Tibial nerve (tissue), 4 donors: ENCODE measurements at regions not wholly inside any gene's neighbourhood (a gene's known extent, or its start where the extent isn't known, plus 50 kb on each side); places are given as distances from the start of the nearest gene placed in this dataset.

Source experiments
- DNase-seq, 2 donors: peaks; one replicate each; pipeline ENCODE4 v3.0.0-alpha.2; 2019; ENCODE audit warnings: low spot score in 2 of 2
- H3K27ac ChIP-seq, 4 donors: fragments of 200-600 bp; sonication (generic) in 3 of 4; one replicate each; pipeline ENCODE4 v1.5.1; 2017 to 2019; ENCODE audit warnings: mild to moderate bottlenecking in 1 of 4
- H3K27me3 ChIP-seq, 2 donors: fragments of 200-600 bp; sonication (generic) in 1 of 2; one replicate each; pipeline versions ENCODE4 v1.5.1 to v1.6.0; 2017 to 2019
- H3K36me3 ChIP-seq, 3 donors: fragments of 200-600 bp; sonication (generic); one replicate each; pipeline ENCODE4 v1.5.1; 2018 to 2019
- H3K4me1 ChIP-seq, 4 donors: fragments of 200-600 bp; sonication (generic) in 3 of 4; one replicate each; pipeline ENCODE4 v1.5.1; 2017 to 2019
- H3K4me3 ChIP-seq, 4 donors: fragments of 200-600 bp; sonication (generic) in 3 of 4; one replicate each; pipeline ENCODE4 v1.5.1; 2017 to 2019; ENCODE audit warnings: mild to moderate bottlenecking in 1 of 4, moderate library complexity in 1 of 4
- H3K9me3 ChIP-seq, 4 donors: fragments of 200-600 bp; sonication (generic) in 3 of 4; one replicate each; pipeline ENCODE4 v1.5.1; 2017 to 2019
- EP300 ChIP-seq, 2 donors: sonication (generic); formaldehyde crosslinking; IDR thresholded peaks; one replicate each; pipeline ENCODE4 v1.6.1; 2017; ENCODE audit warnings: antibody characterized with exemption in 2 of 2, mild to moderate bottlenecking in 1 of 2
- POLR2A ChIP-seq, 2 donors: fragments of 450-650 bp; IDR thresholded peaks; one replicate each; pipeline ENCODE4 v1.6.1; 2017; ENCODE audit warnings: antibody characterized with exemption in 2 of 2, mild to moderate bottlenecking in 2 of 2, moderate library complexity in 2 of 2
- WGBS, 2 donors: methylation state at CpG; one replicate each; pipeline ENCODE4 v1.1.5; 2018; 5-methylcytosine and 5-hydroxymethylcytosine counted together
- TF ChIP-seq, protein P1 (sequence below), 5 experiments: fragments of 200-600 bp in 3 of 5; fragments of 450-650 bp in 2 of 5; sonication (generic) in 3 of 5; IDR thresholded peaks; one replicate each; pipeline ENCODE4 v1.5.1; 2016 to 2019; ENCODE audit warnings: antibody characterized with exemption in 5 of 5, mild to moderate bottlenecking in 3 of 5, moderate library complexity in 2 of 5

DNA sequence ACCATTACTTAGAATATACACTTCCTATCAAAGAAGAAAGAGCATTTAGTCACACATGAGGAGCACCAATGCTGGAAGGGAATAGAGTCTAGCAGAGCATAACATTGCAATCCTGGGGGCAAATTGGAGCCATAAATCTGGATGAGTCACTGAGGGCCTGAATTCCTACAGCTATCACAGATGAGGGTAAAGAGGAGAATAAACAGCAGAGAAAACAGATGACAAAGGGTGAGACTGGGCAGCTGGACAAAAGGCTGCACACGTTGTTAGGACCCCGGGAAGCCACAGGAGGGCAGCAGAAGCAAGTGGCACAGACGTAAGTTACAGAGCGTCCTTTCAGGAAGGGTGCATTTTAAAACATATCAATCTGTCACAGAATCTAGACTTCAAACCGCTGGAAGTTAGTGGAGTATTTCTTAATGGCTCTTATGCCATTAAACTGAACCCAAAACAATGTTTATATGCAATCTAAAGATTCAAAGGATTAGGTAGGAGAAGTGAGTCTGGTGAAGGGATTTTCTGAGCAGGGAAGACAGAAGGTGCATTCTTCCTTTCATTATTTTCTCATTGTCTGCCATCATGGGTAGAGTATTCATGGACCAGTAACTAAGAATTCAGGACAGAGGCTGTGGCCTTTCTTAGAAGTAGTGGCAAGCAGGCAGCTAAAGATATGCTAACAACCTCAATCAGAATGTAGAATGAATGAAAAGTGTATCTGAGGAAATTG lies 159.8 kb upstream of the DAAM1 start:
- no peaks in the 10 kb centered on the region for H3K9me3 ChIP-seq
- no peaks in the 10 kb centered on the region for H3K27me3 ChIP-seq
- peak in 1 of 2 donors; percentile 30 for DNase-seq
- H3K4me3 ChIP-seq: no peak overlapping the region
- TF ChIP-seq, protein P1, sequence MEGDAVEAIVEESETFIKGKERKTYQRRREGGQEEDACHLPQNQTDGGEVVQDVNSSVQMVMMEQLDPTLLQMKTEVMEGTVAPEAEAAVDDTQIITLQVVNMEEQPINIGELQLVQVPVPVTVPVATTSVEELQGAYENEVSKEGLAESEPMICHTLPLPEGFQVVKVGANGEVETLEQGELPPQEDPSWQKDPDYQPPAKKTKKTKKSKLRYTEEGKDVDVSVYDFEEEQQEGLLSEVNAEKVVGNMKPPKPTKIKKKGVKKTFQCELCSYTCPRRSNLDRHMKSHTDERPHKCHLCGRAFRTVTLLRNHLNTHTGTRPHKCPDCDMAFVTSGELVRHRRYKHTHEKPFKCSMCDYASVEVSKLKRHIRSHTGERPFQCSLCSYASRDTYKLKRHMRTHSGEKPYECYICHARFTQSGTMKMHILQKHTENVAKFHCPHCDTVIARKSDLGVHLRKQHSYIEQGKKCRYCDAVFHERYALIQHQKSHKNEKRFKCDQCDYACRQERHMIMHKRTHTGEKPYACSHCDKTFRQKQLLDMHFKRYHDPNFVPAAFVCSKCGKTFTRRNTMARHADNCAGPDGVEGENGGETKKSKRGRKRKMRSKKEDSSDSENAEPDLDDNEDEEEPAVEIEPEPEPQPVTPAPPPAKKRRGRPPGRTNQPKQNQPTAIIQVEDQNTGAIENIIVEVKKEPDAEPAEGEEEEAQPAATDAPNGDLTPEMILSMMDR (IDR thresholded peaks at IDR 0.05): peak; percentile 47 to 73 (median 61)
- no peak for TF ChIP-seq EP300 (IDR thresholded peaks at IDR 0.05)
- H3K27ac ChIP-seq: no peak overlapping the region
- WGBS, 2 donors: 1 to 2% methylated on average over 5 of the region's 5 CpGs
- peaks cover 0 to 9% (median 3%) of the 10 kb centered on the region in 4 donors for H3K4me1 ChIP-seq
- H3K36me3 ChIP-seq: no peaks in the 10 kb centered on the region

DNA sequence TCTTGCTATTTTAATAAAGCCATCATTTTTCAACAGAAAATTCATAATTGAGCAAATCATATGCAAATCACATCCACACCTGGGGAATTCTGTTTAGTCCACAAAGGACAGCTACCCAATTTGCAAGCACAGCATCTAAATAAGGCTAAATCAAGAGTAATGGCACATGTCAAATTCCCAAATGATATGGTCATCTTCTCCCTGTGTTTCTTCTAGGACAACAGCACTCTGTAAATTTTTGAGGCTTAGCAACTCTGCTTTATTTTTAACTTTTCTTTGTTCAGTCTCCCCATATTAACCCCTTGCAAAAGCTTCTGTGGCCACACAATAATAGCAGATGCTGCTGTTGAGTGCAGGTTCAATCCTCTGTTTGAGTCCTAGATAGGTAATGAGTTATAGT lies 155.6 kb upstream of the DAAM1 start:
- DNase-seq: no peak
- Histone ChIP-seq H3K4me1 (peaks cover 0 to 9% (median 3%) of the 10 kb centered on the region in 4 donors), H3K4me3 (no peak overlapping the region), H3K9me3 (no peaks in the 10 kb centered on the region), H3K27me3 (no peaks in the 10 kb centered on the region), H3K36me3 (no peaks in the 10 kb centered on the region), H3K27ac (no peak overlapping the region)
- no peak for TF ChIP-seq POLR2A (IDR thresholded peaks at IDR 0.05)
- no peak for TF ChIP-seq EP300 (IDR thresholded peaks at IDR 0.05)
- TF ChIP-seq, protein P1 (IDR thresholded peaks at IDR 0.05): no peak

DNA sequence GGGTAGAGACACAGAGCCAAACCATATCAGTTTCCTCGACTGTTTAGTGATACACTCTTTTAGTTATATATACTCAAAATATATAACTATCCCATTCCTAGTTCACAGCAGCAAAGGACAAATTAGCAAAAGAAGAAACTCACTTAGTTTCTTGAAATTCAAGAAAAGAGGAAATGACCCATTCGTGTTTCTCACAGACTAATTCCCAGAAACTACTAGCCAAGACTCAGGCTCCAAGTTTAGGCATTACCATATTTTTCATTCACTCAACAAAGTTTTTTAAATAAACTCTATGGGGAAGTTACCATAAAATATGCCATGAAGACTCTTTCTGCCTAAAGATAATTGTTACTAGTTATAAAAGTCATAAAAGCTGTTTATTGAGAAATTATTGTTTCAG lies 152.3 kb upstream of the DAAM1 start:
- H3K9me3 ChIP-seq: no peaks in the 10 kb centered on the region
- no peak overlapping the region for H3K4me3 ChIP-seq
- TF ChIP-seq, protein P1 (IDR thresholded peaks at IDR 0.05): no peak
- TF ChIP-seq POLR2A (IDR thresholded peaks at IDR 0.05): no peak
- no peak for TF ChIP-seq EP300 (IDR thresholded peaks at IDR 0.05)
- WGBS, 2 donors: 80 to 91% methylated on average over 2 of the region's 2 CpGs
- H3K27me3 ChIP-seq: no peaks in the 10 kb centered on the region
- no peak overlapping the region for H3K27ac ChIP-seq
- no peaks in the 10 kb centered on the region for H3K4me1 ChIP-seq
- no peak for DNase-seq
- no peaks in the 10 kb centered on the region for H3K36me3 ChIP-seq

DNA sequence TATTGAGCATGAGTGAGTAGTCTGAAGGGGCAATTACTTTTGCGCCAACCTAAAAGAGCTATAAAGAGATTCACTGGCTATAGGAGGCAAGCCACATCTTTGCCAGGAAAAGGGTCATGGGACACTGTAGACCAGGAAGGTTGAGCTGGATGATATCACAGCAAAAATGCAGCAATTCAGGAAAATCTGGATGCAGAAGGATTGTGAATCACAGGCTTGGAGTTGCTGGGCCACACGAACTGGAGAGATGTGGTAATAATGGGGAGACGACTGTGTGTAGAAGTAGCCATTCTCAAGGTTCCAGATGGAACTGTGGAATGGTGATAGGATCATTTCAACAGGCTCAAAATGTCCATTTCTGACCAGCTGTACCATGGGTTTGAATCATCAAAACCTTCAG lies 151.4 kb upstream of the DAAM1 start:
- Histone ChIP-seq H3K4me1 (no peaks in the 10 kb centered on the region), H3K9me3 (no peaks in the 10 kb centered on the region), H3K27me3 (no peaks in the 10 kb centered on the region), H3K36me3 (no peaks in the 10 kb centered on the region), H3K27ac (no peak overlapping the region), H3K4me3 (no peak overlapping the region)
- 60 to 73% methylated on average over 3 of the region's 3 CpGs for WGBS, 2 donors
- TF ChIP-seq, protein P1 (IDR thresholded peaks at IDR 0.05): no peak
- TF ChIP-seq EP300 (IDR thresholded peaks at IDR 0.05) (no peak), POLR2A (IDR thresholded peaks at IDR 0.05) (no peak)
- no peak for DNase-seq

DNA sequence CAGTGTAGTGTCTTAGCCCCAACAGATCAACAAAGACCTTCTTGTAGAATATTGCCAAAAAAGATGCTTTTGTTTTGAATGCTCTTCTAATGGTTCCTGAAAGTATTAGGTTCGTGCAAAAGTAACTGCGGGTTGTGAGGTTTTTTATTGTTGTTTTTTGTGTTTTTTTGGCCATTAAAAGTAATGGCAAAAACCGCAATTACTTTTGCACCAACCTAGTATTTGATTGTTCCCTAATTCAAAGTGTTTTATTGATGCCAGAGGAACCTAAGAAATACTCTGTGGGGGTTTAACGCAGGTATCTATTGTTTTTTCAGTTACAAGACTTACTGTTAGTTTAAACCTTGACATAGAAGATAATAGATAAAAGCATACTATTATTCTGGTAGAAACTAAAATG lies 150.8 kb upstream of the DAAM1 start:
- WGBS, 2 donors: 89% methylated on average over 4 of the region's 4 CpGs
- no peak overlapping the region for H3K27ac ChIP-seq
- no peaks in the 10 kb centered on the region for H3K27me3 ChIP-seq
- H3K4me1 ChIP-seq: no peaks in the 10 kb centered on the region
- H3K4me3 ChIP-seq: no peak overlapping the region
- H3K9me3 ChIP-seq: no peaks in the 10 kb centered on the region
- TF ChIP-seq, protein P1 (IDR thresholded peaks at IDR 0.05): no peak
- TF ChIP-seq POLR2A (IDR thresholded peaks at IDR 0.05) (no peak), EP300 (IDR thresholded peaks at IDR 0.05) (no peak)
- no peaks in the 10 kb centered on the region for H3K36me3 ChIP-seq
- no peak for DNase-seq
